GM19452 (cell line): ENCODE measurements at regions not wholly inside any gene's neighbourhood (a gene's known extent, or its start where the extent isn't known, plus 50 kb on each side); places are given as distances from the start of the nearest gene placed in this dataset.
"Not testable (repeated sequence)": the region's sequence is repeated elsewhere in the genome, so short reads cannot be mapped to it uniquely, and the experiment has no call there.

Source experiments
- ATAC-seq: cut with Tn5 transposase; IDR thresholded peaks from one replicate; pipeline ENCODE4 v1.9.1; 2021; ENCODE audit not compliant: unreplicated experiment

DNA sequence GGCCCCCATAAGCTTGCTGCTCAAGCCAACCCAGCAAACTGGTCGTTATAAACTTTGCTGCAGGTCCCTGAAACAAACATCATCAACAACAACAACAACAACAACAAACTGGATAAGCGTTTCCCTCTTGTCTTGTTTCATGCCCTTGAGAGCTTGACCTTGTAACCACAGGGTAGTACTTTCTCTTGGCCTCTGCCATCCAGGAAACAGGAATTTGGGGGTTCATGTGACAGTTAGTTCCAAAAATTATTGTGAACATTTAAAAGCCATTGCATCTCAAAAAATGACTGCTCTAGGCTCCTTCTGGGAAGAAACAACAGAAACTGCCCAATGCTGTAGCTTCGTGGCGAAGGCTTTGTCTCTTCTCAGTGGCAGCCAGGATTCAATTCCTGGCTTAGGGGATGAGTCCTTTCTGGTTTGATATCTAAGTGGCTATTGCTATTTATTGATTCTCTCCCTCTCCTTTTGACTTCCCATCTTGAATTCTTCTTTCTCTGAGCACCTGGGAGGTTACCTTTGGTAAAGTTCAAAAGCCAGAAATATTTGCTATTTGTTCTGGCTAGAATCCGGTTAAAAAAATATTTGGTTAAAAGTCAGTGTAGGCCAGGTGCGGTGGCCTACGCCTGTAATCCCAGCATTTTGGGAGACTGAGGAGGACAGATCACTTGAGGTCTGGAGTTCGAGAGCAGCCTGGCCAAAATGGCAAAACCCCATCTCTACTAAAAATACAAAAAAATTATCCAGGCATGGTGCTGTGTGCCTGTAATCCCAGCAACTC, 52.0 kb upstream of the CPM start:
- ATAC-seq = no peak

DNA sequence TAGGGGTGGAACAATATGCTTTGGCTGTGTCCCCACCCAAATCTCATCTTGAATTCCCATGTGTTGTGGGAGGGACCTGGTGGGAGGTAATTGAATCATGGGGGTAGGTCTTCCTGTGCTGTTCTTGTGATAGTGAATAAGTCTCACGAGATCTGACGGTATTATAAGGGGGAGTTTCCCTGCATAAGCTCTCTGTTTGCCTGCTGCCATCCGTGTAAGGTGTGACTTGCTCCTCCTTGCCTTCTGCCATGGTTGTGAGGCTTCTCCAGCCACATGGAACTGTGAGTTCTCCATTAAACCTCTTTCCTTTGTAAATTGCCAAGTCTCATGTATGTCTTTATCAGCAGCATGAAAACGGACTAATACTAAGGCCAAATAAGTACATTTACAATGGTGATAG, 64.6 kb upstream of the CPM start:
- ATAC-seq = not testable (repeated sequence)

DNA sequence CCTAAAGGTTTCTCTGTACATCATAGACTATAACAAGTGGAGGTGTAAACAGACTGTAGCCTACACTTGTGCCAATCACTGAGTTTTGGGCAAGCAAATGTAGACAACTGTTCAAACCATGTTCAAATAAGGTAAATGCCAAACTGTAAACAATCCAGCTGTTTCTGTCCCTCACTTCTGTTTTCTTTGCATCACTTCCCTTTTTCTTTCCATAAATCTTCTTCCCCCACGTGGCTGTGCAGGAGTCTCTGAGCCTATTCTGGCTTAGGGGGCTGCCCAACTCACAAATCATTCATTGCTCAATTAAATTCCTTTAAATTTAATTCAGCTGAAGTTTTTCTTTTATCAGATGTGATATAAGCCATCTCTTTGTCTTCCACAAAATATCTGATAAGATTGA, 65.1 kb upstream of the CPM start:
- ATAC-seq = no peak

DNA sequence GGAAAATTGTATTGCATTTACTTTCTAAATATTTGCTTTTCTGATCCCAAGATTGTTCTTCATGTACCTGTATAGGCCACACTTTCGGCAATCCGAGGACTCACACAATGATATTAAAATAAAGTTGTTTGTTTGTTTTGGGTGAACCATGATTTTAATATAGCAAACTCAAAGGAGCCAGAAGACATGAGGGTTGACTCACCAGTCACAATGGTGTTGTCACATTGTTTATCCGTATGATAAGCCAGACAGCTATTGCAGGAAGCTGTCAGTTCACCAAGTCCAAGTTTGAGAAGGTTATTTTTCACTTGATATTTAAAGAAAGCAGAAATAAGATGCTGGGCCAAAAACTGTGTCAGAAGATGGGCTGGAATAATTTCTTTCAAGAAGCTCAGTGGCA, 67.1 kb upstream of the CPM start:
- no peak for ATAC-seq

DNA sequence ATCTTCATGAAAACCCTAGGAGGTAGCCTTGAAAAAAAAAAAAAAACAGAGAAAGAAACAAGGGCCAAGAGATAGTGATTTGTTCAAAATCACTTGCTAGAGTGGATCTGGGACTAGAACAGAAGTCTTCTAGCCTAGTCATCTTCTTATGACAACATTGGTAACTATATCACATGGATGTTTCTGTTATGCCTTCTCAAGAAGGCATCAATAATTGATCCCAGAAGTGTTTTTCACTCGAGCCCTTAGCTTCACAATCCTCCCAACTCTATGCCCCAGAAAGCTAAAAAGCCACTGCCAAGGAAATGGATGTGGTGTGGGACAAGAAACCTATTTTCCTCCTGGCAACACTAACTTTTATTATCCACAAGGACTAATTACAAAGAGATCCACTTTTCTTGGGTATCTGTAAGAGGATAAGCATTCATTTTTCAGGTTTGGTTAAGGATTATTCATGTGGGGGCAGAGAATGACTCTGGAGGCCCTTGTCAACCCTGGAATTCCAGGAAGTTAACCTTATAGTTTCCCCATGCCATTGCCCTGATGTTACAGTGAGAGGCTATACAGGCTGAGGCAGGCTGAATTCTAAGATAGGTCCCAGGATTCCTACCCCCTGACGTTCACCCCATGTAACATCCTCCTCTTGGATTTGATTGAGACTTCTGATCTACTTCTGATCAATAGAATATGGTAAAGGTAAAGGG, 67.7 kb upstream of the CPM start:
- no peak for ATAC-seq

DNA sequence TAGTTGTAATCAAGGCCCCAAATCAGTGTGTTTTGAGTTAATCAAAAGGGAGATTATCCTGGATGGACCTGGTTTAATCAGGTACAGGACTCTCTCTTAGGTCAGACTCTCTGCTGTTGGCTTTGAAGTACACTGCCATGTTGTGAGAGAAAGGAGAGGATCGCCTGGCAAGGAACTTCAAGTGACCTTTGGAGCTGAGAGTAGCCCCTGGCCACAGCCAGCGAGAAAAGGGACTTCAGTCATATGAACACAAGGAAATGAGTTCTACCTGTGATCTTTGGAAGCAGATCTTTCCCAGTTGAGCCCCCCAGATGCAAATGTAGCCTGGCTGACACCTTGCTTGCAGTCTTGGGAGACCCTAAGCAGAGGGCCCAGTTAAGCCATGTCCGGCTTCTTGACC, 68.3 kb upstream of the CPM start:
- no peak for ATAC-seq

DNA sequence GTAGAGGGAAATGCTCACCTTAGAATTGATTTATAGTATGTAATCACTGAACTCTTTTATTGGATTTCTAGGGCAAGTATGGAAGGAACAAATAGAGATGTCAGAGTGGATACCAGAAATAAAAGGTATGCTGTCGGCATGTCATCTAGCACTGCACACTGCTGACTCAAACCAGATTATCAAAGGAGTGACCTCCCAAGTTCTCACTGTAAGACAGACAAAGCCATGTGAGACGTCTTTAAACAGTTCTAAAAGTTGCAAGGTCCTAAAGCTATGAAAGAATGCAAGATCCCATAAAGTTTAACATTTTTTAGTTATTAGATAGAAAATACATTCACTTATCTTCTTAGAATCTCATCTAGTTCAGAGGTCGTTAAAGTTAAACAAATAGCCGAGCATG, 70.0 kb upstream of the CPM start:
- no peak for ATAC-seq

DNA sequence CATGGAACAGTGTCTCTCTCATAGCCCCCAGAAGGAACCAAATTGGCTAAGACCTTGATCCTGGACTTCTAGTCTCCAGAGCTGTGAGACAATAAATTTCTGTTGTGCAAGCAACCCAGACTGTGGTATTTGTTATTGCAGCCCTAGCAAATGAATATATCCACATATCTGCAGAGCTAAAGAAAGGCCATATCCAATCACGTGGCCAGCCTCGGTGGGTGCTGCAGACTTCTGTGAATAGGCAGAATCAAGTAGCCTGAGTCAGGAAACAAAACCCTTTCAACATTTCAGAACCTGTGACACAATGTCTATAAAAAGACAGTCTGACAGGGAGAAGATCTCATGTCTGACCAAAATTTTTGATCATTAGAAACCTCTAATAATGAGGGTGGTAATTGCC, 71.0 kb upstream of the CPM start:
- no peak for ATAC-seq

DNA sequence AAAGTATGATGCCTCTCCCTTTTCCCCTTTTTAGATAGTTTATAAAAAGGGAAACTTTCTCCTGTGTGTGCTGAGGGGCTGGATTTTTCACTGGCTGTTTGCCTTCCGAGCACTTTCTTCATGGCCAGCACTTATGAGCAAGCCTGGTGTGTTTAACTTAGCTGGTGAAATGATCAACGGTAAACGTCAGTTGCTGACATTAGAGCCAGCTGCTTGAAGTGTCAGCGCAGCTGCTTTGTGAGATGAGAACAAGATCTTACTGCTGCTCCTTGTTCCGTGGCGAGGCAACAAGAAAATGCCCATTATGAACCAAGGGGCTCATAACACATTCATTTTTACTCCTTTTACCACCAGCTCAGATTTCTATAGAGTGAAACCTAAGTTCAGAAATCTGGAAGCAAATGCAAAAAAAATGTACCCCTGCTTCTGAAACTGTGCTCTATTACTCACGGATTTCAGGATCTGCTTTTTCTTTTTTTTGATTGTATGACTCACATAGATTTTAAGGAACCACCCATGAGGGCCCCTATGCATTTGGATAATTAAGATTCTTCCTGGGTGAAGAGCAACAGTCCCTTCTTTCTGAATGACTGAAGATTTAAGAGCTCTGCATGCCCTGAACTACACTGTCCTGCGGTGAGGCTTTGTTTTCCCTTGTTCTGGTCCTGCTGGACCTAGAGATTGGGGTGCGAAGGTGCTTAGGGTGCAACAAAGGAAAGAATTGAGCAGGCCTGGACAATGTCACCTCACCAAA, 74.3 kb upstream of the CPM start:
- no peak for ATAC-seq

DNA sequence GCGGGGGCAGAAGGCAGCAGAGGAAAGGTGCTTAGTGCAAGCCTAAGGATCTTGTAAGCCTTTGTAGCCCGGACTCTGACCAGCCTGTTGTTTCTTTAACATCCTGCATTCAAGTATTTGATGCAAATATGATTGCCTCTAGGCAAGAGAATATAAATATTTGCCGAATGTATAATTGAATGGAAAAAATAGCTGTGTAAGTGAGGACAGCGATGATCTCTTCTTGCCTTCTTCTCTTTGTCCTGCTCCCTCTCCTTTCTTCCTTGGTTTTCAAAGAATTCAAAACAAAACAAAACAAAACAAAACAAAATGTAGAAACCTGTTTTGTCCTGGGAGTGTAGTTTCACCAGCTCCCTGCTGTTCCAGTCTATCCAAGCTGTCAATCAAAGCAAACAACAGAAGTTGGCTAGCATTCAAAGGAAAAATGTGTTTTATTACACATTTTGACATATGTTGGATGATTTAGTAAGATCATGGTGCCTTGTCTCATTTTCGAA, 74.9 kb upstream of the CPM start:
- no peak for ATAC-seq

DNA sequence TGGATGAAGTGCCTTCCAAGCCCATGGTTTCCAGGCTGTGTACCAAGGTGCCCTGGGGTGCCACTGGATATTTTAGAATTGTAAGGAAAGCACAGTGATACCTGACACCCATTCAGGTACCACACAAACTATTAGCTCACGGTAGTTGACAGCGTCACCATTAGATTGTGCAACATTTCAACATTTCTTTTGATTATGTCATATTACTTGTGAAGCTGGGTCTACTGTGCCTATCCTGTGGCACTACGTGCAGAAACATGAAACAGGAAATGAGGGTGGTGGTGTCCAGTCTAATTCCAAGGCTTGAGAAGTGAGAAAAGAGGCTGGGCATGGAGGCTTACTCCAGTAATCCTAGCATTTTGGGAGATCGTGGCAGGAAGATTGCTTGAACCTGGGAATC, 75.5 kb upstream of the CPM start:
- no peak for ATAC-seq

DNA sequence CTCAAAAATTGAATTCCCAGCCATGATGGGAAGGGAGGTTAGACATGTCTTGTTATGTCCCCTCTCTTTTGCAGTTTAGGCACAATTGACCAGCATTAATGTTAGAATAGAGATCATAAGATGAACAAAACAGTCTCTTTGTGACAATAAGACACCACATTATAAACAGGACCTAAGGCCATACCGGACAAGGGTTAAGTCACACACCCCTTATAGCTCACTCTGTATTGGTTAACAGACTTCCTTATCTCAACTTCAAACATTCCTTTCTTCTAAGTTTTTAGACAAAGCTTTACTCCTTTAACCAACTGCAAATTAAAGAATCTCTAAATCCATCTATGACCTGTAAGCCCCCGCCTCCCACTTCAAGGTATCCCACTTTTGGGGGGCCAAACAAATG, 81.1 kb upstream of the CPM start:
- ATAC-seq = no peak

DNA sequence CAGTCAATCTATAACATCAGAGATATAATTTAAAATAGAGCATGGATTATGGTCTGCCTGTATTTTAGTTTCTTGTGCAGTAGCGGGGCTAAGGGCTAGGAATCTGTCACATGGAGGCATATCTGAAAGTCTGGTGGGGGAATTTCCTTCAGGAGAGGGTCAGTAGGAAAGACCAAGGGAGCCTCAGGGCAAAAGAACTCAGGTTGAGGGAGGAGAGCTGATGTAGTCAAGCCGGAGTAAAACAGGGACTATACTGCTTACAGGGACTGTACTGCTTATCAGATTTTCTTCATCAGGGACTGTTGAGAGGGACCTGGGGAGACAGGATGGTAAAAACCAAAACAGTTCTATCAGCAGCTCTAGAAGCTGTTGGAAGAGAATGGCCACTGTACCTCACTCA, 82.0 kb upstream of the CPM start:
- ATAC-seq = no peak

DNA sequence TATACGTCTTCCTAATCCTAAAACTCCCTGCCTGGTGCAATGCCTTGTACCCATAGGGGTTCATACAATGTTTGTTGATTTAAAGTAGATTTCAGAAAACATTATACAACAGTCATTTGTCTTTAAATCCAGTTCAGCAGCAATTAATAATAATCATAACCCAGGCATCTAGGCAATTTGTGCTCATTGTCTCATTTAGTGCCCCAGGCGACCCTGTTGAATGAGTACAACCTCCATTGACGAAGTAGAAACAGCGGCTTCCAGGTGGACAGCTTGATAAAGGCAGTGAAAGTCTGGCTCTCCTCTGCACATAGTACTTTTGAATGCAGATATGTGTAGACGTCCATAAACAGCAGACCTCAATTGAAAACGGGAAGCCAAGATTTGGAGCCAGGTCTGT, 82.9 kb upstream of the CPM start:
- no peak for ATAC-seq

DNA sequence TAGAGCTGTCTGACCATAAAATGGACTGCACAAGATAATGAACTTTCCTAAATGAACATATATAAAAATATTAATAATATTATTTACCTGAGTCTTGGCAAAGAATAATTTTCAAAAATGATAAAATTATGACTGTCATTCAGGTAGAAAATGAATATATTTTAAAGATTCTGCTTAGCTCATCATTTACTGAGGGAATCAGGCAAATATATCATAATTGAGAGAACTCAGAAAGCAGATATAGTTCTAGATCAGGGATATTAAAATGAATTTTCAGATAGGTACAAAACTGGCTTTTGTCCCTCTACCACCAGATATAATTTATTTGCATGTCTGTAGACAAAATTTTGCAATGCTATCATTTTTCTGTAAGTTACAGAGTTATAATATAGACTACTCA, 86.1 kb upstream of the CPM start:
- no peak for ATAC-seq

DNA sequence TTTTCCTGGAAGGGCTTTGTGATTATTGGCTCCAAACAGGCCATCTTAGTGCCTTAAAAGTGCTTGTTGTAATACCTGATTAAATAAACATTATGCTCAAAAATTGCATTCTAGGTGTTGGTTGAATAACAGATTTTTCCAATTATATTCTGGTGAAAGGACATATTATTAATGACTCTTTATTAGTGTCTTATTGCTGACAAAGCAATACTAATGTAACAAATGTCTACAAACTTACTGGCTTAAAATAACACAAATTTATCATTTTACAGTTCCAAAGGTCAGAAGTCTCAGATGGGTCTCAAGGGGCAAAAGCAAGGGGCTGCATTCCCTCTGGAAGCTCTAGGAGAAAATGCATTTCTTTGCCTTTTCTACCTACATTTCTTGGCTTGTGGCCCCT, 86.9 kb upstream of the CPM start:
- no peak for ATAC-seq

DNA sequence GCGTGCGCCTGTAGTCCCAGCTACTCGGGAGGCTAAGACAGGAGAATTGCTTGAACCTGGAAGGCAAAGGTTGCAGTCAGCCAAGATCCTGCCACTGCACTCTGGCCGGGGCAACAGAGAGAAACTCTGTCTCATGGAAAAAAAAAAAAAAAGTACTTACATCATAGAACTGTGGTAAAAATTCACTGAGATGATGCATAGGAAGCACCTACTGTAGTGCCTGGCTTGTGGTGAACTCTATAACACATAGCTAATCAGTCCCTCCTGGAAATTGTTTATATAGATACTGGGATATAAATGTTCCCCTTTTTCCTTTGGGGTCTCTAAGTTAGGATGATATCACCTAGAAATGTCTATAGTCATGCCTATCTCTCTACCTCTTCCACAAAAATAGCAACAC, 89.7 kb upstream of the CPM start:
- no peak for ATAC-seq

DNA sequence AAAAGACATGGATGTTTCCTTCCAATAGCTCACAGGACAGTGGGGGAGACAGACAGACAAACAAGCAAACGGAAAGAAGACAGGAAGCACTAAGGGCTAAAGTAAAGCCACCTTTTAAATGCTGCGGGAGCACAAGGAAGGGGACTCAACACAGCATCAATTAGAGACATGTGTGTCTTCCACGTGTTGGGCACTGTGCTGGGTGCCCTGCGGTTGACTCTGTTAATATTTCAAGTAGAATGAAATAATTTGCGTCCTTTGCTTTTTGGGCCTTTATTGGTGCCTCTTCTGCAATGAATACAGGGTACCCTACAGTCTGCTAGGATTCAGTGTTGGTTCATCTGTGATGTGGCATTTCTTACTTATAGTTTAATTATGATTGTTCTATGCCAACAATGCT, 90.9 kb upstream of the CPM start:
- ATAC-seq = no peak

DNA sequence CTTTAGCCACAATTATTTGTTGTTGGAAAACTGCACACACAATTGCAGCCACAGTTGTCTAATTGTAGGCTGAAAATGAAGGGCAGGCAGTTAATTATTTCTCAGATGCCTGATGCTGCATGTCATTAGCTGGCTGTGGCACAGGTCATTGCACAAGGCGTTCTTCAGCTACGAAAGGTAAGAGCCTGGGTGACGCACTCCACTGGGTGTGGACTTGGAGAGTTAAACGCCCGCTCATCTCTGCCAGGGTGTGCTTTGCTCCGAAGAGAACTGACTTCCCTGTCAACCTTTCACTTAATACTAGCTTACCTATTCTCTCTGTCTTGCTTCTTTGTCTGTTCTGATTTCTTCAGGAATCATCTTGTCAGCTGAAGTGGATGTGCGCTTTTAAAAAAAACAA, 91.4 kb upstream of the CPM start:
- ATAC-seq = no peak

DNA sequence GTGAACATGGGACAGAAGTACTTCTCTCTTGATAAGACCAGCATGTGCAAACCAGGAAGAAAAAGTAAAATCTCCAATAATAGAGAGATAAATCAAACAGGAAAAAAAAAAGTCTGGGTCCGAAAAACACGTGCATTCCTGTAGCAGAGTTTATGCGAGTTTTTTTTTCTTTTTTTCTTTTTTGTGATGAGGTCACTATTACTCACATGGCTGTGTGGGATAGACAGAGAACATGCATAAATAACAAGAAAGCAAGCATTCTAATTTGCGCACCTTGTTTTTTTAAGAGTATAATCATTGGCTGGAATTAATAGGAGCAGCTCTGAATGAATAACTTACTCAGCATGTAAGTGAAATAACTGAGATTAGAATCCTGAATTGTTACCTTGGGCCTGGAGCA, 91.9 kb upstream of the CPM start:
- ATAC-seq = no peak

DNA sequence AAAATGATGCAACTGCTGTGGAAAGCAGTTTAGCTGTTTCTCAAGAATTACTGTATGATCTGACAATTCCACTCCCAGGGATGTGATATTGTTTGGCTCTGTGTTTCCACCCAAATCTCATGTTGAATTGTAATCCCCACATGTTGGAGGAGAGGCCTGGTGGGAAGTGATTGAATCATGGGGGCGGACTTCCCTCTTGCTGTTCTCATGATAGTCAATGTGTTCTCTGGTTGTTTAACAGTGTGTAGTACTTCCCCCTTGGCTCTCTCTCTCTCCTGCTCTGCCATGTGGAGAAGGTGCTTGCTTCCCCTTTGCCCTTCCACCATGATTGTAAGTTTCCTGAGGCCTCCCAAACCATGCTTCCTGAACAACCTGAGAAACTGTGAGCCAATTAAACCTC, 93.4 kb upstream of the CPM start:
- no peak for ATAC-seq

DNA sequence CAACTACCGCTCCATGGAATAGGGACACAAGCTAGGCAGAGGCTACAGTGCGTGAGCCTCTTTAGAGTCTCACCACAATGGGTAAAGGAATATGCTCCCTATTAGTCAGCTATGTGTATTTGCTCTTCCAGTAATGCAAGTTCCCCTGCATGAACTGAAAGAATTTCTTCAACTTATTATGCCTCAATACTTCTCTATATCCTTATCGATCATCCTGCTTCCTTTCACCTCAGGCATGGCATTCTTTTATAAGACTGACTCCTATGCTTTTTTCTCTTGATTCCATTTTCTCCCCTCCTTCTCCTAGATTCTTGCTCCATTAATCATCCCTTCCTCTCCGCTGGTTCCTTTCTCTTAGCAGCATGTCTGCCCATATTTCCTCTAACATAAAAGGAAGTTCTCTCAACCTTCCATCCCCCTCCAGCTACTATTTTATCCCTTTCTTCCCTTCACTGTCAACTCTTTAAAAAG, 94.5 kb upstream of the CPM start:
- no peak for ATAC-seq
